GM12892 (cell line): ENCODE measurements at regions not wholly inside any gene's neighbourhood (a gene's known extent, or its start where the extent isn't known, plus 50 kb on each side); places are given as distances from the start of the nearest gene placed in this dataset.

Experiments
- DNase-seq: peaks from one replicate; pipeline ENCODE4 v3.0.0; 2011; ENCODE audit not compliant: insufficient read length
- FAIRE-seq: peaks from 2 replicates; lab custom pipeline; 2011; peaks lifted over from hg19 to GRCh38; lab: Jason Lieb, UNC
- POLR2A ChIP-seq: IDR thresholded peaks from 2 replicates; pipeline ENCODE4 v1.6.1; 2011; ENCODE audit warnings: low read depth, low read length, control low read depth
- POLR2AphosphoS5 ChIP-seq: IDR thresholded peaks from 2 replicates; pipeline ENCODE4 v1.6.1; 2011; ENCODE audit warnings: low read depth, low read length, control low read depth
- TAF1 ChIP-seq: IDR thresholded peaks from 2 replicates; pipeline ENCODE4 v1.6.1; 2011; ENCODE audit warnings: low read depth, mild to moderate bottlenecking, control low read depth, low read length, borderline replicate concordance

DNA sequence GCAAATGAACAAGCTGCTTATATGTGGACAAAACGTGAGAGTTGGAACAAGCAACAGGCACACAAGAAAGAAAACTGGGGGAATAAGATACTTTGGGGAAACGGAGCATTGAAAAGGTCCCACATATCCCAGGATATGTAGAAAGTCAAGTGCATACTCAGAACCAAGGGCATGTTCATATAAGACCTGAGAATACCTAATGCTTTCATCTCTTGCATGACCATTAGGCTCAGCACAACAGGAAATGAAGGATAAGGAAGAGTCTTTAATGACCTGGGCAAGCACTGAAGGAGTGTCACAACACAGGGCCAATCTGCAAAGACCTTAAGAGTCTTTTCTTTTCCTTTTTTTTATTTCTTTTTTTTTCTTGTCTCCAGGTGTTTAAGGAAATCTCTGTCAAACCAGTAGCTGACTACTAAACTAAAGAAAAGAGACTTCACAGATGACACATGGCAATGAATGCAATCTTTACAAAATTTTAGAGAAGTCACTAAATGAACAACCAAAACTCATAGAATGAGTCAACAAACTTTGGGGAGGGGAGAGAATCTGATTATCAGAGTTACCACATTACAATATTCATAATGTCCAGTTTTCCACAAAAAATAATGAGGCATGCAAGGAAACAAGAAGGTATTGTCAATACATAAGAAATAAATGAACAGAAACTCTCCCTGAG lies 67.9 kb upstream of the STK26 start:
- FAIRE-seq = no peak

DNA sequence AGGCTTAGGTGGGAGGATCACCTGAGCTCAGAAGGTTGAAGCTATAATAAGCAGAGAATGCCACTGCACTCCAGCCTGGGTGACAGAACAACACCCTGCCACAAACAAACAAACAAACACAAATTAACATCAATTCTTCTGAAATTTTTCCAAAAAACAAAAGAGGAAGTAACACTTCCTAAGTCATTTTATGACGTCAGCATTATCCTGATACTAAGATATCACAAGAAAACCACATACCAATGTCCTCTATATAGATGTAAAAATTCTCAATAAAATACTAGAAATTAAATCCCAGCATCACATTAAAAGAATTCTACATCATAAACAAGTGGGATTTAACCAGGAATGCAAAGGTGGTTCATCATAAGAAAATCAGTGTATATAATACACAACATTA lies 64.4 kb upstream of the STK26 start:
- TF ChIP-seq TAF1 = no peak
- no peak for TF ChIP-seq POLR2A
- TF ChIP-seq POLR2AphosphoS5 = no peak
- no peak for DNase-seq
- FAIRE-seq = no peak

More for the DNA sequence above, 67.9 kb upstream of the STK26 start:
- no peak for TF ChIP-seq POLR2AphosphoS5
- TF ChIP-seq TAF1 = no peak
- no peak for DNase-seq

DNA sequence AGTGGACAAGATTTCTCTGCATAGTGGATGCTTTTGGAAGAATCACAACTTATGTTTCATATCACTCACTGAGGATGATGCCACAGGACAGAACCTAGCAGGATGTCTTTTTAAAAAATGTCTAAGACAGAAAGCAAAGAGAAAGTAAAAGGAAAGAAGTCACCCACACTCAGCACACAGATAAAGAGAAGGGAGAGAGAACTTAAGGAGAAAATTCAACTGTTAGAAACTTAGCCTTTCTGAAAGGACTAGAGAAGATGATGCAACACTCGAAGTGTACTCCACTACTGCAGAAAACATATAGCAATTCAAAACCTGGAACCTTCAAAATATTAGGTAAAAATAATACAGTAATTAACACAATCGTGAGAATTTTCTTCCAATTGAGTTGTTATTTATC lies 52.8 kb upstream of the STK26 start:
- FAIRE-seq = peak; percentile 53
- DNase-seq = no peak
- TF ChIP-seq POLR2A (no peak), POLR2AphosphoS5 (no peak), TAF1 (no peak)
